Sigmoid colon (tissue), 6 donors: ENCODE measurements at regions not wholly inside any gene's neighbourhood (a gene's known extent, or its start where the extent isn't known, plus 50 kb on each side); places are given as distances from the start of the nearest gene placed in this dataset.

ENCODE experiments used
- DNase-seq: peaks from one replicate; pipeline ENCODE4 v3.0.0-alpha.2; 2019
- H3K27ac ChIP-seq, 4 donors: fragments of 200-600 bp; sonication (generic); one replicate each; pipeline ENCODE4 v1.5.1; 2016 to 2019; ENCODE audit warnings: mild to moderate bottlenecking in 1 of 4
- H3K27me3 ChIP-seq, 3 donors: fragments of 200-600 bp; sonication (generic); one replicate each; pipeline ENCODE4 v1.5.1; 2019; ENCODE audit warnings: mild to moderate bottlenecking in 1 of 3
- H3K36me3 ChIP-seq, 4 donors: fragments of 200-600 bp; sonication (generic); one replicate each; pipeline ENCODE4 v1.5.1; 2016 to 2019
- H3K4me1 ChIP-seq, 4 donors: fragments of 200-600 bp; sonication (generic); one replicate each; pipeline ENCODE4 v1.5.1; 2017 to 2019
- H3K4me3 ChIP-seq, 4 donors: fragments of 200-600 bp; sonication (generic); one replicate each; pipeline ENCODE4 v1.5.1; 2017 to 2019; ENCODE audit warnings: mild to moderate bottlenecking in 2 of 4, moderate library complexity in 1 of 4
- H3K9me3 ChIP-seq, 4 donors: fragments of 200-600 bp in 3 of 4; sonication (generic) in 3 of 4; one replicate each; pipeline versions ENCODE4 v1.5.1 to v1.6.1; 2013 to 2019
- EP300 ChIP-seq, 4 donors: sonication (generic); formaldehyde crosslinking; IDR thresholded peaks; one replicate each; pipeline ENCODE4 v1.6.1; 2017; ENCODE audit warnings: antibody characterized with exemption in 4 of 4
- POLR2A ChIP-seq, 2 donors: fragments of 450-650 bp; IDR thresholded peaks; one replicate each; pipeline ENCODE4 v1.6.1; 2016; ENCODE audit warnings: antibody characterized with exemption in 2 of 2, mild to moderate bottlenecking in 2 of 2, moderate library complexity in 2 of 2
- POLR2AphosphoS5 ChIP-seq, 4 donors: sonication (generic); formaldehyde crosslinking; IDR thresholded peaks; one replicate each; pipeline ENCODE4 v1.6.1; 2017; ENCODE audit warnings: antibody characterized with exemption in 4 of 4
- WGBS, 2 donors: extraction: QIAGEN DNeasy Blood & Tissue Kit; methylation state at CpG; one replicate each; pipeline ENCODE4 v1.1.7; 2013; 5-methylcytosine and 5-hydroxymethylcytosine counted together
- intact Hi-C: fragments of 100-400 bp; cut with DNase I; formaldehyde crosslinking; loops from one replicate; pipeline ENCODE4 v1.15.1; 2023
- TF ChIP-seq, protein P1 (sequence below), 4 experiments: fragments of 450-650 bp in 3 of 4; fragments of 200-600 bp in 1 of 4; IDR thresholded peaks; one replicate each; pipeline ENCODE4 v1.5.1; 2016 to 2019; ENCODE audit warnings: antibody characterized with exemption in 4 of 4, mild to moderate bottlenecking in 3 of 4, moderate library complexity in 2 of 4
- donor health status: healthy with polysubstance abuse.
- donor health status: healthy.

DNA sequence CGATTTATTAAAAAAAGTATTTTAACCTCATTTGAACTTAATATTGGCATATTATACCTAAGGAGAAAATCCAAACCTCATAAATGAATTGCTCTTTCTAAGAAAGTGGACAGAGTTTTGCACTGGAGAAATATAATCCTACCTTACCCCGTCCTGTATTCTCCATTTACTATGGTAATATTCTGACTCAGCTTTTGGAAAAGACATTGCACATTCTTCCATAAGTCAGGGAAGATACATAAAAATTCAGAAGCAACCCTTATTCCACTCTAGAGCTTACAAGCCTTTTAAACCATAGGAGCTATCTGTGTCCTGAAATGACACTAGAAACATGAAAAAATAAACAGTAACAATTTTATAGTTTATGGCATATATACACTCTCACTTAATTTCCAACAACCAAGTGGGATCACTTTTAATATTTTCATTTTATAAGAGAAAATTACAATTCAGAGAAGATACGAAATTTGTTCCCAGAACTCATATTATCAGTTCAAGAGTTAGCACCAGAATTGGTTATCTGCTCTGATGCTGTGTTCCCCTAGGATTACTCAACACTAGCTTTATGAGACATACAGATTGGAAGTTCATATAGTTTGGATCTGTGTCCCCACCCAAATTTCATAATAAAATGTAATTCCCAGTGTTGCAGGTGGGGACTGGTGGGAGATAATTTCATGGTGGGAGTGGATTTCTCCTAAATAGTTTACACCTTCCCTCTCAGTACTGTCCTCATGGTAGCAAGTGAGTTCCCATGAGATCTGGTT is 359.4 kb downstream of the ARAP2 start:
- Histone ChIP-seq H3K4me3 (no peak overlapping the region), H3K4me1 (no peaks in the 10 kb centered on the region), H3K27ac (no peak overlapping the region), H3K27me3 (no peaks in the 10 kb centered on the region), H3K9me3 (no peaks in the 10 kb centered on the region), H3K36me3 (no peaks in the 10 kb centered on the region)
- DNase-seq: no peak
- TF ChIP-seq POLR2A (IDR thresholded peaks at IDR 0.05) (no peak), POLR2AphosphoS5 (IDR thresholded peaks at IDR 0.05) (no peak), EP300 (IDR thresholded peaks at IDR 0.05) (no peak)
- TF ChIP-seq, protein P1, sequence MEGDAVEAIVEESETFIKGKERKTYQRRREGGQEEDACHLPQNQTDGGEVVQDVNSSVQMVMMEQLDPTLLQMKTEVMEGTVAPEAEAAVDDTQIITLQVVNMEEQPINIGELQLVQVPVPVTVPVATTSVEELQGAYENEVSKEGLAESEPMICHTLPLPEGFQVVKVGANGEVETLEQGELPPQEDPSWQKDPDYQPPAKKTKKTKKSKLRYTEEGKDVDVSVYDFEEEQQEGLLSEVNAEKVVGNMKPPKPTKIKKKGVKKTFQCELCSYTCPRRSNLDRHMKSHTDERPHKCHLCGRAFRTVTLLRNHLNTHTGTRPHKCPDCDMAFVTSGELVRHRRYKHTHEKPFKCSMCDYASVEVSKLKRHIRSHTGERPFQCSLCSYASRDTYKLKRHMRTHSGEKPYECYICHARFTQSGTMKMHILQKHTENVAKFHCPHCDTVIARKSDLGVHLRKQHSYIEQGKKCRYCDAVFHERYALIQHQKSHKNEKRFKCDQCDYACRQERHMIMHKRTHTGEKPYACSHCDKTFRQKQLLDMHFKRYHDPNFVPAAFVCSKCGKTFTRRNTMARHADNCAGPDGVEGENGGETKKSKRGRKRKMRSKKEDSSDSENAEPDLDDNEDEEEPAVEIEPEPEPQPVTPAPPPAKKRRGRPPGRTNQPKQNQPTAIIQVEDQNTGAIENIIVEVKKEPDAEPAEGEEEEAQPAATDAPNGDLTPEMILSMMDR (IDR thresholded peaks at IDR 0.05): no peak
- intact Hi-C loops: no loop called here
- 79 to 83% methylated on average over 3 of the region's 3 CpGs for WGBS, 2 donors

DNA sequence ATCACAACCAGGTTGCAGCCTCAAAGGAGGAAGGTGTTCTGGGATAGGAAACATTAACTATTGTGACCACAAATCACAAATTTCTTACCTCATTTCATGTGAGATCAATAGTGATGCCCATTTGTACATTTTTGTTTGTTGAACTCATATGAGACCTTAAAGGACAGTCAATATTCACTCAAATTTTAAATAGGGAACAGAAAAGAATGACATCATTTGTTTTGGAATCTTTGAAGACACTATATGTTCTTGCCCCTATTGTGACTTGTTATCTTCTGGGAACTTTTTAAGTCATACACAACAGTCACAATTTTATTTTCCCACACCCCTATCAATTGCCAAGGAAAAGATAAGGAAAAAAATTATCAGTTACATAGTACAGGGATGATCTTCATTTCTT is 346.5 kb downstream of the ARAP2 start:
- Histone ChIP-seq H3K4me1 (no peaks in the 10 kb centered on the region), H3K36me3 (no peaks in the 10 kb centered on the region), H3K27me3 (no peaks in the 10 kb centered on the region), H3K9me3 (no peaks in the 10 kb centered on the region), H3K4me3 (no peak overlapping the region), H3K27ac (no peak overlapping the region)
- DNase-seq: no peak
- intact Hi-C loops: no loop called here
- TF ChIP-seq POLR2A (IDR thresholded peaks at IDR 0.05) (no peak), POLR2AphosphoS5 (IDR thresholded peaks at IDR 0.05) (no peak), EP300 (IDR thresholded peaks at IDR 0.05) (no peak)
- TF ChIP-seq, protein P1 (IDR thresholded peaks at IDR 0.05): no peak

DNA sequence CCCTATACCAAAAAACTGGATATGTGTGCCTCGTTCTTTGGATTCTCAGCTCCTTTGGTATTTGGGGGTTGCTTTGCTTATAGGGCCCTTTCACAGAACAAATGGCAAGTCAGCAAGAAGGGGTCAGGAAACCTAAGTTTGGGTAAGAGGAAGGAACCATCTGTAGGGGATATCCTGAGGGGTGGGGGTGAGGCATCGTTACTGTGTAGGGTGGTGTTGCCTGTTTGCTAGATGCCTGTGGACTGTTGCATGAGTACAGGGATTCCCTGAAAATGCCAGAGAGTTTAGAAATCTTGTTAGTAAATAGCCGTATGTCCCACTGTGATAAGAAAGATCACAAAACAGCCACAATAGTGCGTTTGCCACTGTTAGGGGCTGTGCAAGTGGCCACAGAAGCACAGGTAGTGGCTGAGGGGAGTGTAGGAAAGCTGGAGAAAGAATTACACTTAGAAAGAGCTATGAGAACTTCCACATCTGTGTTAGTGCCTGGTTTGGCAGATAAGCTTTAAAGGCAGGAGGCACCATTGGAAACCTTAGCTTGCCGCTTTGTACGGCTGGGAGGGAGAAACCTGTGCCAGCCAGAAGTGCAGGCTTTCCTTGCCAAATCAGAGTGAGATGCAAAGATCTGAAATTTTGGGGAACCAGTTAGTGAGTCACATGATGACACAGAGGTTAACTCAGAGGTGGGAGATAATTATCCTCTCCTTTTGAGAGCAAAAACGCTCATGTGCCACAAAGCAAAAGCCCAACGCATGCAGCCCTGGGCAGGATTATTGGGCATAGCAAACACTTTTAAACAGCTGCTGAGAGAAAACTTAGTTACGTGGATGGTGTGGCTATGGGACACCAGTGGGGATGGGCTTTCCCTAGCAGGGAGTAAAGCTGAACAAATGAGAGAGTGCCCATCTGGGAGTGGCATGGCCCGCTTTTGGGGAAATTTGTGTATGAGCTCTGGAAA is 343.7 kb downstream of the ARAP2 start:
- Histone ChIP-seq H3K27ac (no peak overlapping the region), H3K4me3 (no peak overlapping the region), H3K36me3 (no peaks in the 10 kb centered on the region), H3K27me3 (no peaks in the 10 kb centered on the region), H3K9me3 (no peaks in the 10 kb centered on the region), H3K4me1 (no peaks in the 10 kb centered on the region)
- 57 to 79% methylated on average over 10 of the region's 10 CpGs for WGBS, 2 donors
- no peak for DNase-seq
- TF ChIP-seq, protein P1 (IDR thresholded peaks at IDR 0.05): no peak
- no peak for TF ChIP-seq POLR2AphosphoS5 (IDR thresholded peaks at IDR 0.05)
- TF ChIP-seq POLR2A (IDR thresholded peaks at IDR 0.05): no peak
- no peak for TF ChIP-seq EP300 (IDR thresholded peaks at IDR 0.05)
- intact Hi-C loops: no loop called here

DNA sequence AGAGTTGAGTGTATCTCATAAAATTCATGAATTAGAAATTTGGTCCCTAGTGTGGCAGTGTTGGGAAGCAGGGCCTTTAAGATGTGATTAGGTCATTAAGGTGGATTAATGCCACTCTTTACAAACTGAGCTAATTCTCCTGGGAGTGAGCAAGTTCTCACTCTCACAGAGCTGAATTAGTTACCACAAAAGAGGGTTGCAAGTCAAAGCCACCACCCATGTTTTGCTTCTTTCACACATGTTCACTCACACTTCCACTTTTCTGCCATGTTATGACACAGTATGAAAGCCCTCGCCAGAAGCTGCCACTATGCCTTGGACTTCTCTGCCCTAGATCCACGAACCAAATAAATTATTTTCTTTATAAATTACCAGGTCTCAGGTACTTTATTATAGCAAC is 332.1 kb downstream of the ARAP2 start:
- H3K27ac ChIP-seq: no peak overlapping the region
- no peaks in the 10 kb centered on the region for H3K9me3 ChIP-seq
- no peak overlapping the region for H3K4me3 ChIP-seq
- WGBS, 2 donors: 48 to 53% methylated on average over 2 of the region's 2 CpGs
- TF ChIP-seq POLR2A (IDR thresholded peaks at IDR 0.05) (no peak), POLR2AphosphoS5 (IDR thresholded peaks at IDR 0.05) (no peak), EP300 (IDR thresholded peaks at IDR 0.05) (no peak)
- TF ChIP-seq, protein P1 (IDR thresholded peaks at IDR 0.05): no peak
- intact Hi-C loops: no loop called here
- H3K36me3 ChIP-seq: no peaks in the 10 kb centered on the region
- H3K4me1 ChIP-seq: no peaks in the 10 kb centered on the region
- DNase-seq: no peak
- H3K27me3 ChIP-seq: no peaks in the 10 kb centered on the region
